Keratinocyte (primary cell): ENCODE measurements at regions not wholly inside any gene's neighbourhood (a gene's known extent, or its start where the extent isn't known, plus 50 kb on each side); places are given as distances from the start of the nearest gene placed in this dataset.

ENCODE experiments used
- DNase-seq: peaks from one replicate; pipeline ENCODE4 v3.0.0-alpha.2; 2011; ENCODE audit warnings: low read depth, missing footprints, low spot score
- FAIRE-seq: peaks from 2 replicates; lab custom pipeline; 2011; peaks lifted over from hg19 to GRCh38; lab: Jason Lieb, UNC
- H2AFZ ChIP-seq: 2 replicates; pipeline ENCODE4 v1.6.0; 2012; ENCODE audit warnings: low read length, control low read depth, inconsistent platforms; ENCODE audit not compliant: control insufficient read depth
- H3K27ac ChIP-seq: 2 replicates; pipeline ENCODE4 v1.5.1; 2011; ENCODE audit warnings: low read length; ENCODE audit not compliant: control insufficient read depth, insufficient read depth
- H3K27me3 ChIP-seq: 3 replicates; pipeline ENCODE4 v1.6.0; 2011; ENCODE audit warnings: low read length; ENCODE audit not compliant: control insufficient read depth, insufficient read depth; ENCODE audit errors: extremely low read depth
- H3K36me3 ChIP-seq, 2 experiments: 2 replicates in 1 of 2; 3 replicates in 1 of 2; pipeline ENCODE4 v1.5.1; 2011; ENCODE audit warnings: low read length in 2 of 2, mild to moderate bottlenecking in 1 of 2; ENCODE audit not compliant: control insufficient read depth in 2 of 2, insufficient read depth in 2 of 2; ENCODE audit errors: extremely low read depth in 1 of 2
- H3K4me1 ChIP-seq: 3 replicates; pipeline ENCODE4 v1.5.1; 2011; ENCODE audit warnings: low read length; ENCODE audit not compliant: control insufficient read depth, insufficient read depth; ENCODE audit errors: extremely low read depth
- H3K4me2 ChIP-seq: 3 replicates; pipeline ENCODE4 v1.6.0; 2011; ENCODE audit warnings: low read depth, low read length; ENCODE audit not compliant: control insufficient read depth, insufficient read depth; ENCODE audit errors: extremely low read depth
- H3K4me3 ChIP-seq, 3 experiments: fragments of 200-600 bp in 1 of 3; sonication (generic) in 1 of 3; 2 replicates in 2 of 3; 3 replicates in 1 of 3; pipeline ENCODE4 v1.5.1; 2011 to 2016; ENCODE audit warnings: low read length in 3 of 3, mild to moderate bottlenecking in 3 of 3, control low read depth in 2 of 3, inconsistent platforms in 1 of 3, low read depth in 1 of 3, mixed read lengths in 1 of 3, mixed run types in 1 of 3, moderate library complexity in 1 of 3; ENCODE audit not compliant: control insufficient read depth in 2 of 3, insufficient read depth in 2 of 3; ENCODE audit errors: extremely low read depth in 1 of 3
- H3K79me2 ChIP-seq: 2 replicates; pipeline ENCODE4 v1.6.0; 2012; ENCODE audit warnings: low read length; ENCODE audit not compliant: control insufficient read depth, insufficient read depth
- H3K9ac ChIP-seq: 3 replicates; pipeline ENCODE4 v1.6.0; 2011; ENCODE audit warnings: low read length; ENCODE audit not compliant: control insufficient read depth, insufficient read depth; ENCODE audit errors: extremely low read depth
- H3K9me1 ChIP-seq: 3 replicates; pipeline ENCODE4 v1.6.0; 2011; ENCODE audit warnings: low read length; ENCODE audit not compliant: control insufficient read depth, insufficient read depth; ENCODE audit errors: extremely low read depth
- H3K9me3 ChIP-seq: 2 replicates; pipeline ENCODE4 v1.5.1; 2012; ENCODE audit warnings: low read depth, low read length; ENCODE audit not compliant: control insufficient read depth
- H4K20me1 ChIP-seq: 3 replicates; pipeline ENCODE4 v1.6.0; 2011; ENCODE audit warnings: low read length; ENCODE audit not compliant: control insufficient read depth, insufficient read depth; ENCODE audit errors: extremely low read depth
- EZH2 ChIP-seq: IDR thresholded peaks from one replicate; pipeline ENCODE4 v1.6.1; 2012; ENCODE audit warnings: inconsistent platforms, mild to moderate bottlenecking, low read length, moderate library complexity
- dilution Hi-C: fragments of 300-500 bp; cut with MboI; formaldehyde crosslinking; loops from one replicate; pipeline ENCODE4 v1.7.0; 2020; ENCODE audit warnings: low sequenced_read_pairs; ENCODE audit not compliant: extremely low pct_ligation_motif_present
- TF ChIP-seq, protein P1 (sequence below), 3 experiments: IDR thresholded peaks in 1 of 3; conservative IDR thresholded peaks in 1 of 3; optimal IDR thresholded peaks in 1 of 3; 2 replicates in 2 of 3; 3 replicates in 1 of 3; pipeline versions ENCODE3 to v1.5.1; 2011; ENCODE audit warnings: low read length in 3 of 3, mild to moderate bottlenecking in 3 of 3, moderate library complexity in 2 of 3, control low read depth in 1 of 3, inconsistent platforms in 1 of 3; ENCODE audit not compliant: insufficient read depth in 2 of 3; ENCODE audit errors: extremely low read depth in 1 of 3

- H3K27ac ChIP-seq = no peak overlapping the region
- DNase-seq = no peak
Measured at GRCh38 chr11:28819741-28820140, 711.6 kb downstream of the METTL15 start.

GRCh38 chr11:28815110-28815509, 706.9 kb downstream of the METTL15 start:
- no peaks in the 10 kb centered on the region for H4K20me1 ChIP-seq
- no peaks in the 10 kb centered on the region for H3K27me3 ChIP-seq
- dilution Hi-C loops = no loop called here
- no peaks in the 10 kb centered on the region for H3K36me3 ChIP-seq
- no peak overlapping the region for H2AFZ ChIP-seq
- no peak overlapping the region for H3K9ac ChIP-seq
- H3K4me2 ChIP-seq = no peak overlapping the region
- no peaks in the 10 kb centered on the region for H3K4me1 ChIP-seq
- no peaks in the 10 kb centered on the region for H3K9me3 ChIP-seq
- no peak overlapping the region for H3K4me3 ChIP-seq
- FAIRE-seq (no peak), DNase-seq (no peak)
- H3K27ac ChIP-seq = no peak overlapping the region
- no peaks in the 10 kb centered on the region for H3K79me2 ChIP-seq
- no peaks in the 10 kb centered on the region for H3K9me1 ChIP-seq
- TF ChIP-seq EZH2 = no peak
- TF ChIP-seq, protein P1, sequence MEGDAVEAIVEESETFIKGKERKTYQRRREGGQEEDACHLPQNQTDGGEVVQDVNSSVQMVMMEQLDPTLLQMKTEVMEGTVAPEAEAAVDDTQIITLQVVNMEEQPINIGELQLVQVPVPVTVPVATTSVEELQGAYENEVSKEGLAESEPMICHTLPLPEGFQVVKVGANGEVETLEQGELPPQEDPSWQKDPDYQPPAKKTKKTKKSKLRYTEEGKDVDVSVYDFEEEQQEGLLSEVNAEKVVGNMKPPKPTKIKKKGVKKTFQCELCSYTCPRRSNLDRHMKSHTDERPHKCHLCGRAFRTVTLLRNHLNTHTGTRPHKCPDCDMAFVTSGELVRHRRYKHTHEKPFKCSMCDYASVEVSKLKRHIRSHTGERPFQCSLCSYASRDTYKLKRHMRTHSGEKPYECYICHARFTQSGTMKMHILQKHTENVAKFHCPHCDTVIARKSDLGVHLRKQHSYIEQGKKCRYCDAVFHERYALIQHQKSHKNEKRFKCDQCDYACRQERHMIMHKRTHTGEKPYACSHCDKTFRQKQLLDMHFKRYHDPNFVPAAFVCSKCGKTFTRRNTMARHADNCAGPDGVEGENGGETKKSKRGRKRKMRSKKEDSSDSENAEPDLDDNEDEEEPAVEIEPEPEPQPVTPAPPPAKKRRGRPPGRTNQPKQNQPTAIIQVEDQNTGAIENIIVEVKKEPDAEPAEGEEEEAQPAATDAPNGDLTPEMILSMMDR (optimal IDR thresholded peaks at IDR 0.05 in 1 of 3, IDR thresholded peaks at IDR 0.05 in 1 of 3, conservative IDR thresholded peaks at IDR 0.05 in 1 of 3; ENCODE audit: extremely low read depth in 1 of 3, insufficient read depth in 2 of 3, low read length in 3 of 3) = no peak

More at GRCh38 chr11:28819741-28820140, 711.6 kb downstream of the METTL15 start:
- no peaks in the 10 kb centered on the region for H3K27me3 ChIP-seq
- H3K4me3 ChIP-seq = no peak overlapping the region
- no peaks in the 10 kb centered on the region for H3K9me1 ChIP-seq
- H3K4me1 ChIP-seq = no peaks in the 10 kb centered on the region
- H4K20me1 ChIP-seq = no peaks in the 10 kb centered on the region
- no peak for TF ChIP-seq EZH2
- TF ChIP-seq, protein P1 (optimal IDR thresholded peaks at IDR 0.05 in 1 of 3, IDR thresholded peaks at IDR 0.05 in 1 of 3, conservative IDR thresholded peaks at IDR 0.05 in 1 of 3; ENCODE audit: extremely low read depth in 1 of 3, insufficient read depth in 2 of 3, low read length in 3 of 3) = no peak
- no peaks in the 10 kb centered on the region for H3K36me3 ChIP-seq
- FAIRE-seq = no peak
- H3K9ac ChIP-seq = no peak overlapping the region
- no peaks in the 10 kb centered on the region for H3K9me3 ChIP-seq
- no peaks in the 10 kb centered on the region for H3K79me2 ChIP-seq
- H3K4me2 ChIP-seq = no peak overlapping the region
- dilution Hi-C loops = no loop called here
- H2AFZ ChIP-seq = no peak overlapping the region
